Nephron (organoid): ENCODE measurements at regions not wholly inside any gene's neighbourhood (a gene's known extent, or its start where the extent isn't known, plus 50 kb on each side); places are given as distances from the start of the nearest gene placed in this dataset.
"Not testable (repeated sequence)": the region's sequence is repeated elsewhere in the genome, so short reads cannot be mapped to it uniquely, and the experiment has no call there.

Experiments used
- H3K27ac Mint-ChIP-seq, 3 experiments: 2 replicates each; pipeline ENCODE4 v1.8.0; 2020; ENCODE audit warnings: mixed read lengths in 3 of 3, mild to moderate bottlenecking in 2 of 3, moderate library complexity in 1 of 3
- H3K27me3 Mint-ChIP-seq: 2 replicates; pipeline ENCODE4 v1.8.0; 2021; ENCODE audit warnings: low read depth, mild to moderate bottlenecking, moderate library complexity, mixed read lengths
- H3K36me3 Mint-ChIP-seq: 2 replicates; pipeline ENCODE4 v1.8.0; 2020; ENCODE audit warnings: low read depth, mixed read lengths
- H3K4me1 Mint-ChIP-seq: 2 replicates; pipeline ENCODE4 v1.8.0; 2020; ENCODE audit warnings: mixed read lengths
- H3K4me3 Mint-ChIP-seq, 3 experiments: 2 replicates each; pipeline ENCODE4 v1.8.0; 2020; ENCODE audit warnings: mild to moderate bottlenecking in 3 of 3, mixed read lengths in 3 of 3, moderate library complexity in 2 of 3
- H3K9me3 Mint-ChIP-seq: 2 replicates; pipeline ENCODE4 v1.8.0; 2020; ENCODE audit warnings: mixed read lengths
- CTCF ChIP-seq, 3 experiments: fragments of 200-600 bp; sonication (generic); IDR thresholded peaks; one replicate each; pipeline ENCODE4 v1.5.0; 2021; ENCODE audit warnings: antibody characterized with exemption in 3 of 3; ENCODE audit not compliant: unreplicated experiment in 3 of 3

- peaks cover 24% of the 10 kb centered on the region for H3K4me1 Mint-ChIP-seq
- H3K27ac Mint-ChIP-seq: no peak overlapping the region
- TF ChIP-seq CTCF (IDR thresholded peaks at IDR 0.05; ENCODE audit: unreplicated experiment in 3 of 3): no peak
- H3K36me3 Mint-ChIP-seq: no peaks in the 10 kb centered on the region
- peaks cover 4% of the 10 kb centered on the region for H3K9me3 Mint-ChIP-seq
- H3K4me3 Mint-ChIP-seq: no peak overlapping the region
- H3K27me3 Mint-ChIP-seq: peaks cover 8% of the 10 kb centered on the region
Measured at GRCh38 chr17:83204230-83204725, 124.9 kb downstream of the METRNL start.

- not testable (repeated sequence) for H3K36me3 Mint-ChIP-seq, H3K27ac Mint-ChIP-seq, H3K27me3 Mint-ChIP-seq, H3K4me3 Mint-ChIP-seq, H3K9me3 Mint-ChIP-seq
- peaks cover 20% of the 10 kb centered on the region for H3K4me1 Mint-ChIP-seq
Measured at GRCh38 chr17:83204736-83205386, 125.5 kb downstream of the METRNL start.

GRCh38 chr17:83205387-83206035, 126.1 kb downstream of the METRNL start:
- not testable (repeated sequence) for H3K27me3 Mint-ChIP-seq, H3K36me3 Mint-ChIP-seq, H3K4me3 Mint-ChIP-seq, H3K9me3 Mint-ChIP-seq
- peak; percentile 65 to 81 (median 73) for TF ChIP-seq CTCF (IDR thresholded peaks at IDR 0.05; ENCODE audit: unreplicated experiment in 3 of 3)
- H3K27ac Mint-ChIP-seq: peak overlapping the region in 1 of 3 experiments; percentile 43
- peaks cover 14% of the 10 kb centered on the region for H3K4me1 Mint-ChIP-seq

DNA sequence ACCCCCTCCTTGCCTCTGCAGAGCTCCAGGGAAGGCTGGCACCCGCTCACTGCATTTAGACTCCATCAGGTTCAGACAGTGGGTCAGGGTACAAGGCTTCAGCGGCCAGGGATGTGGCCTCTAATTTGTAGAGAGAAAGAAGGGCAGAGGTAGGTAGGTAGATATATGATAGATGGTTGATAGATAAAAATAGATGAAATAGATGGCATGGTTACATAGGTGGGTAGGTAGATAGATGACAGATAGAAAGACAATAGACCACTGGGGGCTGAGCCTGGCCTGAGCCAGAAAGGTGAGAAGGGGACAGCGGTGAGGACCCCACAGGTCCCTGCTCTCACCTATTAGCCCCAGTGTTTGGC, 126.6 kb downstream of the METRNL start:
- not testable (repeated sequence) for H3K27me3 Mint-ChIP-seq, H3K36me3 Mint-ChIP-seq, H3K9me3 Mint-ChIP-seq
- H3K4me1 Mint-ChIP-seq: peaks cover 11% of the 10 kb centered on the region
- H3K27ac Mint-ChIP-seq: peak overlapping the region in 1 of 3 experiments; percentile 43
- peak overlapping the region in 1 of 3 experiments; percentile 8 for H3K4me3 Mint-ChIP-seq

- not testable (repeated sequence) for H3K4me1 Mint-ChIP-seq, H3K27ac Mint-ChIP-seq, H3K36me3 Mint-ChIP-seq, H3K27me3 Mint-ChIP-seq, H3K9me3 Mint-ChIP-seq, H3K4me3 Mint-ChIP-seq
Measured at GRCh38 chr17:83206819-83207588, 127.6 kb downstream of the METRNL start.

- not testable (repeated sequence) for H3K4me3 Mint-ChIP-seq, H3K27ac Mint-ChIP-seq, H3K27me3 Mint-ChIP-seq, H3K9me3 Mint-ChIP-seq, H3K4me1 Mint-ChIP-seq, H3K36me3 Mint-ChIP-seq
Measured at GRCh38 chr17:83247001-83247400, 167.6 kb downstream of the METRNL start.
